ENCODE measurements at regions not wholly inside any gene's neighbourhood (a gene's known extent, or its start where the extent isn't known, plus 50 kb on each side); places are given as distances from the start of the nearest gene placed in this dataset.

DNA sequence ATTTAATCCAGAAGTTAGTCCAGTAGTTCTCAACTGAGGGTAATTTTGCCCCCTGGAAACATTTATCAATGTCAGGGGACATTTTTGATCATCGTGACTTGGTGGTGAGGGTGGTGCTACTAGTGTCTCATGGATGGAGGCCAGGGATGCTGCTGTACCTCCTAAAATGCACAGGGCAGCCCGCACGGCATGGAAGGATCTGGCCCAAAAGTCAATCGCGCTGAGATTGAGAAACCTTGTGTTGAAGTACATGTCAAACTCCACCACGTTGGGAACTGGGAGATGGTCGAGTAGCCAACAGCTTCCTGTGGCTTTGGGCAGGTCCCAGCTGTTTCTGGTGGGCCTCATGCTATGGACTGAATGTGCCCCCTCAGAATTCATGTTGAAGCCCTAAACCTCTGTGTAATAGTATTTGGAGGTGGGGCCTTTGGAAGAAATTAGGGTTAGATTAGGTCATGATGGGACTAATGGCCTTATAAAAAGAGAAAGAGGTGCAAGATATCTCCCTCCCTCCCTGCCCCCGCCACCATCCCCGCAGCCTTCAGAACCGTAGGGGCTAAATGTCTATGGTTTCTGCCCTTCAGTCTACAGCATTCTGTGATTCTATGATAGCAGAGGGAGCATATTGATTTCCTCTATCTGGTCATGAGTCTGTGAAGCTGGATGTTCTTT lies 259.7 kb downstream of the MYCN start:
- TF ChIP-seq TARDBP (IDR thresholded peaks at IDR 0.05) = no peak
- no peak for TF ChIP-seq FOXM1 (IDR thresholded peaks at IDR 0.05; ENCODE audit: borderline replicate concordance)
- no peak for TF ChIP-seq SP1 (IDR thresholded peaks at IDR 0.05)
- TF ChIP-seq BHLHE40 (IDR thresholded peaks at IDR 0.05; ENCODE audit: borderline replicate concordance) = no peak
- TF ChIP-seq SUZ12 (IDR thresholded peaks at IDR 0.05) = no peak
- no peak for TF ChIP-seq ELF4 (IDR thresholded peaks at IDR 0.05)
- TF ChIP-seq, protein P1, sequence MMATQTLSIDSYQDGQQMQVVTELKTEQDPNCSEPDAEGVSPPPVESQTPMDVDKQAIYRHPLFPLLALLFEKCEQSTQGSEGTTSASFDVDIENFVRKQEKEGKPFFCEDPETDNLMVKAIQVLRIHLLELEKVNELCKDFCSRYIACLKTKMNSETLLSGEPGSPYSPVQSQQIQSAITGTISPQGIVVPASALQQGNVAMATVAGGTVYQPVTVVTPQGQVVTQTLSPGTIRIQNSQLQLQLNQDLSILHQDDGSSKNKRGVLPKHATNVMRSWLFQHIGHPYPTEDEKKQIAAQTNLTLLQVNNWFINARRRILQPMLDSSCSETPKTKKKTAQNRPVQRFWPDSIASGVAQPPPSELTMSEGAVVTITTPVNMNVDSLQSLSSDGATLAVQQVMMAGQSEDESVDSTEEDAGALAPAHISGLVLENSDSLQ (IDR thresholded peaks at IDR 0.05) = no peak
- no peak for TF ChIP-seq L3MBTL2 (conservative IDR thresholded peaks at IDR 0.05)
- TF ChIP-seq NFRKB (IDR thresholded peaks at IDR 0.05) = no peak
- no peak for TF ChIP-seq FOXA1 (IDR thresholded peaks at IDR 0.05)
- TF ChIP-seq HDGF (IDR thresholded peaks at IDR 0.05; ENCODE audit: borderline replicate concordance) = no peak
